Hippocampal formation (tissue), 2 donors: ENCODE measurements at regions not wholly inside any gene's neighbourhood (a gene's known extent, or its start where the extent isn't known, plus 50 kb on each side); places are given as distances from the start of the nearest gene placed in this dataset.

Experiments
- DNase-seq, 2 donors: peaks; one replicate each; lab custom pipeline; 2025; lab: John Stamatoyannopoulos, UW

DNA sequence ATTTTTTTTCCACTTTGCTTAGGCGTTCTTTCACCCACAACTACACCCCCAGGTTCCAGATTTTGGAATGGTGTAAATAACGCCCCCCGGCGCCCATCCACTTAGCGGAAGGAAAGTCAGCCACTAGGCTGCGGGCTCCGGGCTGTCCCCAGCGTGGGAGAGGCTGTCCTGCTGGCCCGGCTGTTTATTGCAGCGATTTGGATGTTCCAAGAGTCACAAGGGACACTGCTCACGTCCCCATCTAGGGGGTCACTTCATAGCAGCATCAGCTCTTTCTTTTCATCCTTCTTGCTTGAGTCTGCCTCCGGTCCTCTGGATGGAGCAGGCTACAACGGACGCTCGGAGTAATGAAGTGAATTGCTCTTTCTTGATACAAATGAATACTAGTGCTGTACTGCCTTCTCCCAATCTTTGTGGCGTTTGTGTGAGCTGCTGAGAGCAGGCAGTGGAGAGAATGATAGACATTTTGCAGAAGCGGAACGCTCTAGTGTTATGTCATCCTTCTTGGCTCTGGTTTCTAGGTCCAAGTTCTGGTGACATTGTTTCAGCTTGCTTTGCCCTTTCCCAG, 50.7 kb upstream of the PAIP2B start:
- DNase-seq, result peak; percentile 77 to 87

DNA sequence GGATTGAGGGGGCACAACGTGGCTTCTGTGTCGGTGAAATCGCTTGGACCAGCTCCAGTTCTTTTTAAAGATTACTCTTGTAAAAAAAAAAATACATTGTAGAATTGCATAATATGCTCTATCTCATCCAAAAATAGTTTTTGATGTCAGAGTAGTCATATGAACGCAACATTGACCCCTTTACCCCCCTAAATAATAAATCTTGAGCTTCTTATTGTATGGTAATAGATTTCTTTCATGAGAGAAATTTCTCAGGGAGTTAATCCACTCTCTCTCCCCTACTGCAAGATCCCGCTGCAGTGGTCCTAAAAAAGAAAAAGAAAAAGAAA, 50.2 kb upstream of the PAIP2B start:
- no peak for DNase-seq

DNA sequence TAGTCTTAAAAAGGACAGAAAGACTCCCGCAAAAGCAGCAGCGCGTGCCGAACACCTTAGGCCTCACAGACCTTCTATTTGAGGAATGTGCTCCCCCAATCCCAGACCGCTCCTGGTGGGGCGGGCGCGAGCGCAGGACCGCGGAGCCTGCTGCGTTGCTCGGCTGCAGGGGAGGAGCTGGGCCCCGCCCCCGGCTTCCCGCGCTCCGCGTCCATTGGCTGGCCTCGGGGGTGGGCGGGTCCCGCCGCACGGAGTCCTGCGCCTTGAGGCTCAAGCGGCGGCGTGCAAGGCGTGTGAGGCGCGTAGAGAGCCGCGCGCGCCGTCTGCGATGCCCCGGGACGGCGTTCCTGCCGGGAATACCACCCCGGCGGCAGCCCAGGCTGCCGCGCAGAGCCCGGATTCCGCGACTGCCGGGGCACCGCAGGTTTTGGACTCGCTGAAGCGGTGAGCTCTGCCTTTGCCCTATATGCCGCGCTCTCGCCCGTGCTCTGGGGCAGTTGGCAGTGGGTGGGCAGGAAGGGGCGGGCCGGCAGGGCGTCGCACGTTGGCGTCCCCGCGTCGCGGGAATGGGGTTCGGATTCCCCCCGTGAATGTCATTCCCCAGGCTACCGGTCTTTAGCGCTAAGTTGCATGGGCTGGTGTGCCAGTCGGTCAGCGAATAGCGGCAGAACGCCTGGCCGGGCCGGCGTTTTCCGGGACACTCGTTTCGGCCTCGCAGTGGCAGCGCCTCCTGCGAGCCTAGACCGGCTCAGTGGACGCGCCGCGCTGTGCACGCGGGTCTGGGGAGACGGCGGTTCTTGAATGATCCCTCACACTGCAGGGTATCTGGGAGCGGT, 49.6 kb upstream of the PAIP2B start:
- peak; percentile 75 to 91 for DNase-seq
